GM12872 (cell line): ENCODE measurements at regions not wholly inside any gene's neighbourhood (a gene's known extent, or its start where the extent isn't known, plus 50 kb on each side); places are given as distances from the start of the nearest gene placed in this dataset.

Experiments
- TF ChIP-seq, protein P1 (sequence below): IDR thresholded peaks from 3 replicates; pipeline ENCODE4 v1.5.1; 2011; ENCODE audit warnings: low read depth, mild to moderate bottlenecking, low read length, moderate library complexity; ENCODE audit not compliant: insufficient read depth

DNA sequence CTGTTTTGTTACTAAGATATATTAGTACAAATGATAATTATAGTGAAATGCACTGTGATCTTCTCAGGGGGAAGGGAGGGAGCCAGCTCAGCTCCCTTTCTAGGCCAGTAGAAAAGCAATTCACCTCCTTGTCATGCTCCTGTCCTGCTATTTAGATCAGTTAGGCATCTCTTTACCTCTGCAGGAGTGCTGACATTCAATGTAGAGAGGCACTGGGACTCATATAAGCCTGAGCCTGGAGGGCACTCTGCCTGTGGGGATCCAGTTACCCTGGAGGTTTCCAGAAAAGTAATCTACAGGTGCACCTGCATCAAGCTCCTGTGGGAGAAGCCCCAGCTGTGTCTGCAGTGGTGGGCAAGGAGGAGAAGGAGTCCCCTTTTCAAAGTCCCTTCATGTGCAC, 277.0 kb downstream of the CPS1 start:
- TF ChIP-seq, protein P1, sequence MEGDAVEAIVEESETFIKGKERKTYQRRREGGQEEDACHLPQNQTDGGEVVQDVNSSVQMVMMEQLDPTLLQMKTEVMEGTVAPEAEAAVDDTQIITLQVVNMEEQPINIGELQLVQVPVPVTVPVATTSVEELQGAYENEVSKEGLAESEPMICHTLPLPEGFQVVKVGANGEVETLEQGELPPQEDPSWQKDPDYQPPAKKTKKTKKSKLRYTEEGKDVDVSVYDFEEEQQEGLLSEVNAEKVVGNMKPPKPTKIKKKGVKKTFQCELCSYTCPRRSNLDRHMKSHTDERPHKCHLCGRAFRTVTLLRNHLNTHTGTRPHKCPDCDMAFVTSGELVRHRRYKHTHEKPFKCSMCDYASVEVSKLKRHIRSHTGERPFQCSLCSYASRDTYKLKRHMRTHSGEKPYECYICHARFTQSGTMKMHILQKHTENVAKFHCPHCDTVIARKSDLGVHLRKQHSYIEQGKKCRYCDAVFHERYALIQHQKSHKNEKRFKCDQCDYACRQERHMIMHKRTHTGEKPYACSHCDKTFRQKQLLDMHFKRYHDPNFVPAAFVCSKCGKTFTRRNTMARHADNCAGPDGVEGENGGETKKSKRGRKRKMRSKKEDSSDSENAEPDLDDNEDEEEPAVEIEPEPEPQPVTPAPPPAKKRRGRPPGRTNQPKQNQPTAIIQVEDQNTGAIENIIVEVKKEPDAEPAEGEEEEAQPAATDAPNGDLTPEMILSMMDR, result no peak

DNA sequence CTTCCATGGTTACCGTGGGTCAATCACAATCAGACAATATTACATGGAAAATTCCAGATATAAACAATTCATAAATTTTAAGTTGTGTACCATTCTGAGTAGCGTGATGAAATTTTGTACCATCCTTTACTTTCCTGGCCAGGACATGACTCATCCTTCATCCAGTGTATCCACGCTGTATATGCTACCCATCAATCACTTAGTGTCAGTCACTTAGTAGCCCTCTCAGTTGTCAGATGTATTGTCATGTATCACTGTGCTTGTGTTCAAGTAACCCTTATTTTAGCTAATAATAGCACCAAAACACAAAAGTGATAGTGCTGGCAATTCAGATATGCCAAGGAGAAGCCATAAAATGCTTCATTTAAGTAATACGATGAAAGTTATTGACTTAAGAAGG, 282.6 kb downstream of the CPS1 start:
- TF ChIP-seq, protein P1, result no peak

DNA sequence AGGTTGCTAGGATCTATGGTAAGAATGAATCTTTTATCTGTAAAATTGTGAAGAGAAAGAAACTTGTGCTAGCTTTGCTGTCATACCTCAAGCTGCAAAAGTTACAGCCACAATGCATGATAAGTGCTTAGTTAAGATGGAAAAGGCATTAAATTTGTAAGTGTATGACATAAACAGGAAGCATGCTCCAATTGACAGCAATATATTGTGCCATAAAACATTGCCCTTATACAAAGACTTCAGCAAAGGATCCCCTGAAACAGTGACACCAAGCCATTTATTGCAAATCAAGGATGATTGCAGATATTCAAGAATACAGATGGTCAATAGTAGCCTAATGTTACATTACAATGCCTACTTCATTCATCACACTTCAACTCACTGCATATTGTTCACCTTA, 283.1 kb downstream of the CPS1 start:
- TF ChIP-seq, protein P1, result no peak

DNA sequence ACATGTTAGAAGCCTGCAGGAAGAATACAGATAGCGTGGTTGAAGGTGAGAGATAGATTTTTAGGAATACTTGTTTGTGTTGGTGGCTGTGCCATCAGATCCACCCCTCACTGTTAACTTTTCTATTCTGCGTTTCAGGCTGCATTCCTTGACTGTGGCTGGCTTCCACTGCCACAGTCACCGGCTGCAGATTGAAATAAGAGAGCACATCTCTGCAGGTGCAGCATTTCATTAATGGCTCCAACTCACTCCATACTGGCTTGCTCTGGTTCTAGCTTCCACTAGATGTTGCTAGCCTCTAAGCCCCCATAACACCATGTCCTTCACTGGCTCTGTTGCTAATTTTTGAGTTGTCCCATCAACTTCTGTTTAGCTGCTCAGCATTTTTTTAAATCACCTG, 286.5 kb downstream of the CPS1 start:
- TF ChIP-seq, protein P1, result no peak

DNA sequence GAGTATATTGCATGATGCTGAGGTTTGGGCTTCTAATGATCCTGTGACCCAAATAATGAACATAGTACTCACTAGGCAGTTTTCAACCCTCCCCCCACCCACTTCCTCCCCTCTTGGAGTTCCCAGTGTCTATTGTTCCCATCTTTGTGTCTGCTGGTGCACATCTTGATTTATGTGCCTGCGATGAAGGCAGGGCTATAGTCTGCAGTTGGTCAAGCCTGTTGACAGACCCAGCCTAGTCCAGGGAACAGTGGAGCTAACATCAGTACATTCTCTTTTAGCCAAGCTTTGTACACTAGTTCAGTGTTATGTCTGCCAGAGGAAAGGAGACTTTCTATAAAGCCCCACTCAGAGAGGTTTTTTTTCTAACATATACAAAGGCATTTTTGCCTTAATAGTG, 287.6 kb downstream of the CPS1 start:
- TF ChIP-seq, protein P1, result no peak

DNA sequence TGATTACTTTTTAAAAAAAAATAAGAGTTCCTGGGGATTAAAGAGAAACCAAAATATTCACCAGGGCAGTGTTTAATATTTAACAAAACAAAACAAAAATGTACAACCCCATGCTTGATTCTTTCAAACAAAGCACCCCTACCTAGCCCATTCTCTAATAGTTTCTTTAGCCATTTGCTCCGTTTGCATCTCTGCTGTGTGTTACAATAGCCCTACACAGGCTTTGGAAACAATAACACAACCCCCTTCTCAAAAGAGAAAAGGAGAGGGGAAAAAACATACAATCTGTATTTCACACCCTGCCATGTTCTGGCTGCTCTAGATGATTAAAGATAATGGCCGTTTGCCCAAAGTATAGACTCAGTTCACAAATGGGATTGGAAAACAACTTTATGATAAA, 302.9 kb downstream of the CPS1 start:
- TF ChIP-seq, protein P1, result no peak

DNA sequence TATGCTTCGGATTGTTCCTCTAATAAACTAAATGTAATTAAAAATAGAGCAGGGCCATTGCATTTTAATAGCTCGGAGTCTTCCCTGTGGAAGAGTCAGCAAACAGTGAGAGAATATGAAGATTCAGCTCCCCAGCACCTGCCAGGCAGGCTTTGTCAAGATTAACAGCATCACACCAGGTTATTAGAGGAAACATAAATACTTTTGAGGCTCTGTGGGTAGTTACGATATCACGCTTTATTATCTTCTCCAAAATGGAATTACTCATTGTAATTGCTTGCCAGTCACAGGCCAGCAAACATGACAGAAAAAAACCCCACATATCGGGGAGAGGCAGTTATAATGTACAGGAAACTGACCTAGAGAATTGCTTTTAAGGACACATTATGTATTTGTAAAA, 303.9 kb downstream of the CPS1 start:
- TF ChIP-seq, protein P1, result no peak
